SK-N-SH treated with all-trans-retinoic acid at 6 μM for 48 hours (cell line): ENCODE measurements at regions not wholly inside any gene's neighbourhood (a gene's known extent, or its start where the extent isn't known, plus 50 kb on each side); places are given as distances from the start of the nearest gene placed in this dataset.

Source experiments
- ATAC-seq: fragments of 200-7000 bp; cut with Tn5 transposase; 3 replicates; pipeline ENCODE4 v1.9.1; 2020; ENCODE audit warnings: mild to moderate bottlenecking, moderate library complexity
- ARNTL ChIP-seq: fragments of 450-650 bp; formaldehyde crosslinking; IDR thresholded peaks from 2 replicates; pipeline ENCODE4 v1.5.0; 2020; ENCODE audit warnings: low read depth, mild to moderate bottlenecking, moderate library complexity, borderline replicate concordance
- BACH2 ChIP-seq: fragments of 250-450 bp; sonication (Bioruptor Pico); IDR thresholded peaks from 2 replicates; pipeline ENCODE4 v1.9.0; 2021; ENCODE audit warnings: mild to moderate bottlenecking, borderline replicate concordance
- CREB5 ChIP-seq: fragments of 250-450 bp; sonication (Bioruptor Pico); IDR thresholded peaks from 2 replicates; pipeline ENCODE4 v1.5.1; 2020; ENCODE audit warnings: low read depth, mild to moderate bottlenecking, moderate library complexity
- CSDC2 ChIP-seq: fragments of 250-450 bp; sonication (Bioruptor Pico); IDR thresholded peaks from 2 replicates; pipeline ENCODE4 v1.5.0; 2020; ENCODE audit warnings: mild to moderate bottlenecking, moderate library complexity
- ESRRG ChIP-seq: fragments of 250-450 bp; sonication (Bioruptor Pico); IDR thresholded peaks from 2 replicates; pipeline ENCODE4 v1.6.1; 2021; ENCODE audit warnings: mild to moderate bottlenecking
- GLIS3 ChIP-seq: fragments of 250-450 bp; sonication (Bioruptor Pico); IDR thresholded peaks from 2 replicates; pipeline ENCODE4 v1.5.0; 2020; ENCODE audit warnings: mild to moderate bottlenecking, moderate library complexity
- ISL1 ChIP-seq: fragments of 250-450 bp; sonication (Bioruptor Pico); IDR thresholded peaks from 2 replicates; pipeline ENCODE4 v2.1.2; 2022; ENCODE audit warnings: mild to moderate bottlenecking, moderate library complexity
- OSR1 ChIP-seq: fragments of 250-450 bp; sonication (Bioruptor Pico); IDR thresholded peaks from 2 replicates; pipeline ENCODE4 v1.8.0; 2022; ENCODE audit warnings: moderate library complexity, mild to moderate bottlenecking, inconsistent platforms
- PPARA ChIP-seq: fragments of 250-450 bp; sonication (Bioruptor Pico); IDR thresholded peaks from 2 replicates; pipeline ENCODE4 v1.5.0; 2020; ENCODE audit warnings: mild to moderate bottlenecking, borderline replicate concordance
- SNAI2 ChIP-seq: fragments of 250-450 bp; sonication (Bioruptor Pico); IDR thresholded peaks from 2 replicates; pipeline ENCODE4 v1.5.0; 2020; ENCODE audit warnings: mild to moderate bottlenecking, moderate library complexity
- TCF4 ChIP-seq: fragments of 250-450 bp; sonication (Bioruptor Pico); IDR thresholded peaks from 2 replicates; pipeline ENCODE4 v1.8.0; 2021; ENCODE audit warnings: mild to moderate bottlenecking, moderate library complexity, borderline replicate concordance
- ZC3H10 ChIP-seq: fragments of 250-450 bp; sonication (Bioruptor Pico); IDR thresholded peaks from 2 replicates; pipeline ENCODE4 v1.5.1; 2021; ENCODE audit warnings: mild to moderate bottlenecking, moderate library complexity
- ZFP30 ChIP-seq: fragments of 450-650 bp; formaldehyde crosslinking; IDR thresholded peaks from 2 replicates; pipeline ENCODE4 v1.5.0; 2022; ENCODE audit warnings: mild to moderate bottlenecking, moderate library complexity
- ZNF565 ChIP-seq: fragments of 450-650 bp; formaldehyde crosslinking; conservative IDR thresholded peaks from 2 replicates; pipeline ENCODE4 v1.5.0; 2020; ENCODE audit warnings: low read depth, mild to moderate bottlenecking, moderate library complexity
- ZNF70 ChIP-seq: fragments of 450-650 bp; formaldehyde crosslinking; IDR thresholded peaks from 2 replicates; pipeline ENCODE4 v1.5.0; 2020; ENCODE audit warnings: mild to moderate bottlenecking, moderate library complexity
- ZNF8 ChIP-seq: fragments of 450-650 bp; formaldehyde crosslinking; IDR thresholded peaks from 2 replicates; pipeline ENCODE4 v1.5.0; 2020; ENCODE audit warnings: mild to moderate bottlenecking, moderate library complexity
- TF ChIP-seq, protein P1 (sequence below): fragments of 250-450 bp; sonication (Bioruptor Pico); IDR thresholded peaks from 2 replicates; pipeline ENCODE4 v1.5.1; 2021; ENCODE audit warnings: mild to moderate bottlenecking, moderate library complexity

DNA sequence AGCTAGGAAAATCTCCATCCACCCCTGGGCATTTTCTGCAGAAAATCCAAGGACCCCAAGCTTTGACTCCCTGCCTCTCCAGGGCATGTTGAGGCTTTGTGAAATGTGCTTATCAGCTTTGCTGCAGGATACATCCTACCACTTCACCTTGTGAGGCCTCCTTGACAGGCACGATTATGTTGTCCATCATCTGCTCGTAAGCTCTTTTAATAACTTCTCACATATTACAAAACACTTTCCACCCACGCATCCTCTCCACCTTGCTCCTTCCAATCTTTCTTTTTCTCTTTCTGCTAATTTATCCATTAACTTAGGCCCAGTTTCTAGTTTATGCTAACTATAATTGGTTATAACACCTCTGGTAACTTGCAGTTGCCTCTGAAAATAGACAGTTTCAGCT is 147.0 kb upstream of the MTNR1B start:
- TF ChIP-seq ARNTL (CRISPR knock-in tag), result no peak
- TF ChIP-seq, all 23 proteins: peak for 0
- no peak for ATAC-seq

- ATAC-seq, result no peak
- TF ChIP-seq CREB5 (CRISPR knock-in tag), result no peak
- TF ChIP-seq, protein P1, sequence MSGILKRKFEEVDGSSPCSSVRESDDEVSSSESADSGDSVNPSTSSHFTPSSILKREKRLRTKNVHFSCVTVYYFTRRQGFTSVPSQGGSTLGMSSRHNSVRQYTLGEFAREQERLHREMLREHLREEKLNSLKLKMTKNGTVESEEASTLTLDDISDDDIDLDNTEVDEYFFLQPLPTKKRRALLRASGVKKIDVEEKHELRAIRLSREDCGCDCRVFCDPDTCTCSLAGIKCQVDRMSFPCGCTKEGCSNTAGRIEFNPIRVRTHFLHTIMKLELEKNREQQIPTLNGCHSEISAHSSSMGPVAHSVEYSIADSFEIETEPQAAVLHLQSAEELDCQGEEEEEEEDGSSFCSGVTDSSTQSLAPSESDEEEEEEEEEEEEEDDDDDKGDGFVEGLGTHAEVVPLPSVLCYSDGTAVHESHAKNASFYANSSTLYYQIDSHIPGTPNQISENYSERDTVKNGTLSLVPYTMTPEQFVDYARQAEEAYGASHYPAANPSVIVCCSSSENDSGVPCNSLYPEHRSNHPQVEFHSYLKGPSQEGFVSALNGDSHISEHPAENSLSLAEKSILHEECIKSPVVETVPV (CRISPR knock-in tag), result no peak
- no peak for TF ChIP-seq BACH2 (CRISPR knock-in tag)
- TF ChIP-seq ZNF8, result no peak
- peak; percentile 29; the same call in 1 of the 2 replicates for TF ChIP-seq ISL1
- no peak for TF ChIP-seq GLIS3 (CRISPR knock-in tag)
- TF ChIP-seq ARNTL (CRISPR knock-in tag), result no peak
- TF ChIP-seq, all 23 proteins: peak for 1
These were observed 143.3 kb upstream of the MTNR1B start for GRCh38 chr11:92826136-92826535.

- TF ChIP-seq BACH2 (CRISPR knock-in tag) (no peak), ZC3H10 (CRISPR knock-in tag) (no peak), CREB5 (CRISPR knock-in tag) (no peak), PPARA (CRISPR knock-in tag) (no peak), OSR1 (CRISPR knock-in tag) (no peak), ESRRG (CRISPR knock-in tag) (no peak), GLIS3 (CRISPR knock-in tag) (no peak), ZNF565 (CRISPR knock-in tag) (no peak), ARNTL (CRISPR knock-in tag) (no peak), ZNF70 (CRISPR knock-in tag) (no peak), ZFP30 (no peak), SNAI2 (no peak), ISL1 (no peak), TCF4 (no peak)
- TF ChIP-seq, all 23 proteins: peak for 0
- no peak for ATAC-seq
These were observed 142.8 kb upstream of the MTNR1B start for GRCh38 chr11:92826603-92827002.

GRCh38 chr11:92827132-92827531 is 142.3 kb upstream of the MTNR1B start:
- TF ChIP-seq ESRRG (CRISPR knock-in tag), result no peak
- TF ChIP-seq PPARA (CRISPR knock-in tag), result no peak
- TF ChIP-seq, protein P1 (CRISPR knock-in tag), result no peak
- TF ChIP-seq, all 23 proteins: peak for 0

GRCh38 chr11:92828556-92828955 is 140.9 kb upstream of the MTNR1B start:
- TF ChIP-seq TCF4, result 0 out of 2 replicates have a peak, but pooled peaks have one; percentile 23
- TF ChIP-seq CSDC2 (CRISPR knock-in tag), result no peak
- peak; percentile 67; the same call in 2 of the 3 replicates for ATAC-seq

More at GRCh38 chr11:92827132-92827531, 142.3 kb upstream of the MTNR1B start:
- ATAC-seq, result no peak

GRCh38 chr11:92829121-92829520 is 140.3 kb upstream of the MTNR1B start:
- ATAC-seq, result no peak
- TF ChIP-seq, protein P1 (CRISPR knock-in tag), result no peak
